GM12864 (cell line): ENCODE measurements at regions not wholly inside any gene's neighbourhood (a gene's known extent, or its start where the extent isn't known, plus 50 kb on each side); places are given as distances from the start of the nearest gene placed in this dataset.

ENCODE experiments used
- DNase-seq: peaks from one replicate; pipeline ENCODE4 v3.0.0-alpha.2; 2011; ENCODE audit warnings: low read depth
- H3K4me3 ChIP-seq: 2 replicates; pipeline ENCODE4 v1.5.1; 2011; ENCODE audit warnings: mild to moderate bottlenecking, low read depth, low read length, control low read depth
- CTCF ChIP-seq: IDR thresholded peaks from 2 replicates; pipeline ENCODE4 v1.5.1; 2011; ENCODE audit warnings: low read depth, mild to moderate bottlenecking, moderate library complexity, low read length, control low read depth, inconsistent platforms; ENCODE audit errors: missing control alignments

- no peak for TF ChIP-seq CTCF
Measured at GRCh38 chr3:170725285-170725731, 139.4 kb upstream of the SLC7A14 start.

GRCh38 chr3:170724599-170725280 is 138.9 kb upstream of the SLC7A14 start:
- TF ChIP-seq CTCF: no peak
- no peak for DNase-seq
- H3K4me3 ChIP-seq: no peak overlapping the region

More at GRCh38 chr3:170725285-170725731, 139.4 kb upstream of the SLC7A14 start:
- no peak overlapping the region for H3K4me3 ChIP-seq
- no peak for DNase-seq

- H3K4me3 ChIP-seq: no peak overlapping the region
- DNase-seq: no peak
- no peak for TF ChIP-seq CTCF
Measured at GRCh38 chr3:170723241-170723640, 137.4 kb upstream of the SLC7A14 start.

GRCh38 chr3:170721563-170721962 is 135.7 kb upstream of the SLC7A14 start:
- no peak for TF ChIP-seq CTCF
- no peak overlapping the region for H3K4me3 ChIP-seq
- no peak for DNase-seq

GRCh38 chr3:170719300-170719699 is 133.4 kb upstream of the SLC7A14 start:
- no peak overlapping the region for H3K4me3 ChIP-seq
- no peak for TF ChIP-seq CTCF
- no peak for DNase-seq

GRCh38 chr3:170718848-170719247 is 133.0 kb upstream of the SLC7A14 start:
- TF ChIP-seq CTCF: no peak
- DNase-seq: no peak

More at GRCh38 chr3:170718848-170719247, 133.0 kb upstream of the SLC7A14 start:
- no peak overlapping the region for H3K4me3 ChIP-seq
